OCI-LY7 (cell line): ENCODE measurements at regions not wholly inside any gene's neighbourhood (a gene's known extent, or its start where the extent isn't known, plus 50 kb on each side); places are given as distances from the start of the nearest gene placed in this dataset.

Experiments
- EZH2phosphoT487 ChIP-seq: fragments of 200-600 bp; sonication (generic); IDR thresholded peaks from 2 replicates; pipeline ENCODE4 v1.6.1; 2018; ENCODE audit warnings: low read depth, borderline replicate concordance, mild to moderate bottlenecking, mixed run types, antibody characterized with exemption, low read length, moderate library complexity, mixed read lengths
- TF ChIP-seq, protein P1 (sequence below): fragments of 200-600 bp; sonication (generic); conservative IDR thresholded peaks from 2 replicates; pipeline ENCODE4 v1.5.1; 2014; ENCODE audit warnings: mild to moderate bottlenecking, antibody characterized with exemption, low read length, moderate library complexity, mixed read lengths

DNA sequence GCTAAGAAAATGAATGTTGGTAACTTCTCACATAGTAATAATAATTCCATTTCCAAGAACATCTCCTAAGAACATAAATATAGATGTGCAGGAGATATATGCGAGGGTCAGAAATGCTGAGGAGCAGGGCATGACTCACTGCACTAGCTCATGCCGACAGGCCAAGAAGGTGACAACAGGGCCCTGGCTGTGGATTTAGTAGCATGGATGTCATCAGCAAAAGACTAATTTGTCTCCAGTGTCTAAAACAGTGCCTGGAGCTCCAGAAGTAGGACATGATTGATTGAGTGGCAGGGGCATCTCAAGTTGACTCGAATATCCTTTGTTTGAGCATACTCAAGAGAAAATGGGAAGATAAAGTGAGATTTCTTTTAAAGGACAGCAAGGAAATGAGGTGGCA, 207.0 kb upstream of the FOXA2 start:
- TF ChIP-seq, protein P1, sequence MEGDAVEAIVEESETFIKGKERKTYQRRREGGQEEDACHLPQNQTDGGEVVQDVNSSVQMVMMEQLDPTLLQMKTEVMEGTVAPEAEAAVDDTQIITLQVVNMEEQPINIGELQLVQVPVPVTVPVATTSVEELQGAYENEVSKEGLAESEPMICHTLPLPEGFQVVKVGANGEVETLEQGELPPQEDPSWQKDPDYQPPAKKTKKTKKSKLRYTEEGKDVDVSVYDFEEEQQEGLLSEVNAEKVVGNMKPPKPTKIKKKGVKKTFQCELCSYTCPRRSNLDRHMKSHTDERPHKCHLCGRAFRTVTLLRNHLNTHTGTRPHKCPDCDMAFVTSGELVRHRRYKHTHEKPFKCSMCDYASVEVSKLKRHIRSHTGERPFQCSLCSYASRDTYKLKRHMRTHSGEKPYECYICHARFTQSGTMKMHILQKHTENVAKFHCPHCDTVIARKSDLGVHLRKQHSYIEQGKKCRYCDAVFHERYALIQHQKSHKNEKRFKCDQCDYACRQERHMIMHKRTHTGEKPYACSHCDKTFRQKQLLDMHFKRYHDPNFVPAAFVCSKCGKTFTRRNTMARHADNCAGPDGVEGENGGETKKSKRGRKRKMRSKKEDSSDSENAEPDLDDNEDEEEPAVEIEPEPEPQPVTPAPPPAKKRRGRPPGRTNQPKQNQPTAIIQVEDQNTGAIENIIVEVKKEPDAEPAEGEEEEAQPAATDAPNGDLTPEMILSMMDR: no peak
- no peak for TF ChIP-seq EZH2phosphoT487
